Stimulated activated CD8-positive, alpha-beta memory T cell treated with anti-CD3 and anti-CD28 coated beads, Interleukin-7, amount 100 ng/mL, for 24 hours (primary cell): ENCODE measurements at regions not wholly inside any gene's neighbourhood (a gene's known extent, or its start where the extent isn't known, plus 50 kb on each side); places are given as distances from the start of the nearest gene placed in this dataset.

ENCODE experiments used
- DNase-seq: peaks from one replicate; pipeline ENCODE4 v3.0.0-alpha.2; 2020; ENCODE audit warnings: low read depth

GRCh38 chr11:19472679-19473078 lies 231.9 kb upstream of the E2F8 start:
- DNase-seq, result no peak

GRCh38 chr11:19467904-19468303 lies 227.2 kb upstream of the E2F8 start:
- no peak for DNase-seq

GRCh38 chr11:19466314-19466713 lies 225.6 kb upstream of the E2F8 start:
- DNase-seq, result no peak

GRCh38 chr11:19463976-19464375 lies 223.2 kb upstream of the E2F8 start:
- no peak for DNase-seq

- DNase-seq, result no peak
Measured at GRCh38 chr11:19460718-19461405, 220.1 kb upstream of the E2F8 start.

GRCh38 chr11:19459240-19459639 lies 218.5 kb upstream of the E2F8 start:
- DNase-seq, result no peak

- no peak for DNase-seq
Measured at GRCh38 chr11:19458721-19459120, 218.0 kb upstream of the E2F8 start.

GRCh38 chr11:19458231-19458630 lies 217.5 kb upstream of the E2F8 start:
- no peak for DNase-seq

- no peak for DNase-seq
Measured at GRCh38 chr11:19455731-19456130, 215.0 kb upstream of the E2F8 start.

- no peak for DNase-seq
Measured at GRCh38 chr11:19453651-19454257, 213.0 kb upstream of the E2F8 start.

- DNase-seq, result no peak
Measured at GRCh38 chr11:19451609-19452008, 210.9 kb upstream of the E2F8 start.

GRCh38 chr11:19450282-19450681 lies 209.5 kb upstream of the E2F8 start:
- DNase-seq, result no peak

- DNase-seq, result no peak
Measured at GRCh38 chr11:19448651-19449050, 207.9 kb upstream of the E2F8 start.

- no peak for DNase-seq
Measured at GRCh38 chr11:19447150-19447566, 206.4 kb upstream of the E2F8 start.

- DNase-seq, result no peak
Measured at GRCh38 chr11:19445771-19446170, 205.0 kb upstream of the E2F8 start.

- no peak for DNase-seq
Measured at GRCh38 chr11:19444231-19444630, 203.5 kb upstream of the E2F8 start.

GRCh38 chr11:19442554-19442910 lies 201.8 kb upstream of the E2F8 start:
- DNase-seq, result no peak

- peak; percentile 7 for DNase-seq
Measured at GRCh38 chr11:19441752-19442553, 201.2 kb upstream of the E2F8 start.

GRCh38 chr11:19441288-19441687 lies 200.5 kb upstream of the E2F8 start:
- no peak for DNase-seq

GRCh38 chr11:19437760-19438159 lies 197.0 kb upstream of the E2F8 start:
- no peak for DNase-seq

- no peak for DNase-seq
Measured at GRCh38 chr11:19436932-19437331, 196.2 kb upstream of the E2F8 start.

GRCh38 chr11:19435306-19435989 lies 194.7 kb upstream of the E2F8 start:
- DNase-seq, result no peak

- DNase-seq, result no peak
Measured at GRCh38 chr11:19433791-19434190, 193.0 kb upstream of the E2F8 start.
